Esophagus muscularis mucosa (tissue), 3 donors: ENCODE measurements at regions not wholly inside any gene's neighbourhood (a gene's known extent, or its start where the extent isn't known, plus 50 kb on each side); places are given as distances from the start of the nearest gene placed in this dataset.

ENCODE experiments used
- CTCF ChIP-seq, 3 experiments: fragments of 200-600 bp in 2 of 3; fragments of 450-650 bp in 1 of 3; sonication (generic) in 2 of 3; IDR thresholded peaks; one replicate each; pipeline ENCODE4 v1.5.1; 2017 to 2019; ENCODE audit warnings: antibody characterized with exemption in 3 of 3, mild to moderate bottlenecking in 2 of 3, moderate library complexity in 1 of 3
- POLR2A ChIP-seq: fragments of 450-650 bp; IDR thresholded peaks from one replicate; pipeline ENCODE4 v1.6.1; 2017; ENCODE audit warnings: antibody characterized with exemption, moderate library complexity, mild to moderate bottlenecking, low read depth
- POLR2AphosphoS5 ChIP-seq, 2 donors: sonication (generic); formaldehyde crosslinking; IDR thresholded peaks; one replicate each; pipeline ENCODE4 v1.6.1; 2017; ENCODE audit warnings: antibody characterized with exemption in 2 of 2

- TF ChIP-seq CTCF (IDR thresholded peaks at IDR 0.05) (no peak), POLR2AphosphoS5 (IDR thresholded peaks at IDR 0.05) (no peak), POLR2A (no peak)
Measured at GRCh38 chr10:20627946-20628507, 269.1 kb downstream of the NEBL start.
